Sigmoid colon (tissue), 4 donors: ENCODE measurements at regions not wholly inside any gene's neighbourhood (a gene's known extent, or its start where the extent isn't known, plus 50 kb on each side); places are given as distances from the start of the nearest gene placed in this dataset.

ENCODE experiments used
- CTCF ChIP-seq, 4 experiments: fragments of 450-650 bp in 3 of 4; fragments of 200-600 bp in 1 of 4; IDR thresholded peaks; one replicate each; pipeline ENCODE4 v1.5.1; 2016 to 2019; ENCODE audit warnings: antibody characterized with exemption in 4 of 4, mild to moderate bottlenecking in 3 of 4, moderate library complexity in 2 of 4
- EP300 ChIP-seq, 4 donors: sonication (generic); formaldehyde crosslinking; IDR thresholded peaks; one replicate each; pipeline ENCODE4 v1.6.1; 2017; ENCODE audit warnings: antibody characterized with exemption in 4 of 4
- POLR2A ChIP-seq, 2 donors: fragments of 450-650 bp; IDR thresholded peaks; one replicate each; pipeline ENCODE4 v1.6.1; 2016; ENCODE audit warnings: antibody characterized with exemption in 2 of 2, mild to moderate bottlenecking in 2 of 2, moderate library complexity in 2 of 2
- POLR2AphosphoS5 ChIP-seq, 4 donors: sonication (generic); formaldehyde crosslinking; IDR thresholded peaks; one replicate each; pipeline ENCODE4 v1.6.1; 2017; ENCODE audit warnings: antibody characterized with exemption in 4 of 4

GRCh38 chr2:30310371-30310770 lies 79.0 kb downstream of the LBH start:
- no peak for TF ChIP-seq CTCF (IDR thresholded peaks at IDR 0.05)
- TF ChIP-seq POLR2A (IDR thresholded peaks at IDR 0.05): no peak
- no peak for TF ChIP-seq POLR2AphosphoS5 (IDR thresholded peaks at IDR 0.05)
- no peak for TF ChIP-seq EP300 (IDR thresholded peaks at IDR 0.05)
